ENCODE measurements at regions not wholly inside any gene's neighbourhood (a gene's known extent, or its start where the extent isn't known, plus 50 kb on each side); places are given as distances from the start of the nearest gene placed in this dataset.

GRCh38 chr2:192410319-192410718, 215.6 kb upstream of the TMEFF2 start:
- no peak overlapping the region for H3K4me3 ChIP-seq (replicated peaks in 1 of 3; ENCODE audit: low read depth in 2 of 3, low read length in 3 of 3)
- no peaks in the 10 kb centered on the region for H3K27me3 ChIP-seq (ENCODE audit: control insufficient read depth in 2 of 2, insufficient read depth in 2 of 2, low read length in 2 of 2)
- no peak overlapping the region for H3K27ac Mint-ChIP-seq
- H3K4me2 ChIP-seq (replicated peaks; ENCODE audit: extremely low read depth, low read length, poor library complexity, severe bottlenecking): no peak overlapping the region
- peaks cover 0 to 5% (median 0%) of the 10 kb centered on the region in 3 donors for H3K27me3 Mint-ChIP-seq (ENCODE audit: low read depth in 3 of 3)
- no peaks in the 10 kb centered on the region for H3K79me2 ChIP-seq (ENCODE audit: insufficient read depth, low read length)
- no peaks in the 10 kb centered on the region for H3K4me1 Mint-ChIP-seq
- DNase-seq: no peak
- intact Hi-C loops (cut with micrococcal nuclease): no loop called here
- no peaks in the 10 kb centered on the region for H3K36me3 Mint-ChIP-seq
- H2AFZ ChIP-seq (ENCODE audit: insufficient read depth, low read depth, low read length, poor library complexity, severe bottlenecking): no peak overlapping the region
- H4K20me1 ChIP-seq (ENCODE audit: insufficient read depth, low read length): no peaks in the 10 kb centered on the region
- no peak overlapping the region for H3K4me3 Mint-ChIP-seq
- peaks cover 2 to 13% (median 11%) of the 10 kb centered on the region in 7 donors for H3K9me3 Mint-ChIP-seq
- H3K36me3 ChIP-seq (replicated peaks in 1 of 2; ENCODE audit: control insufficient read depth in 1 of 2, insufficient read depth in 2 of 2, low read length in 2 of 2): no peaks in the 10 kb centered on the region
- no peak overlapping the region for H3K27ac ChIP-seq (ENCODE audit: low read depth in 1 of 2, low read length in 2 of 2)
- H3K9ac ChIP-seq (ENCODE audit: insufficient read depth, low read length, poor library complexity, severe bottlenecking): no peak overlapping the region
- TF ChIP-seq, protein P1, sequence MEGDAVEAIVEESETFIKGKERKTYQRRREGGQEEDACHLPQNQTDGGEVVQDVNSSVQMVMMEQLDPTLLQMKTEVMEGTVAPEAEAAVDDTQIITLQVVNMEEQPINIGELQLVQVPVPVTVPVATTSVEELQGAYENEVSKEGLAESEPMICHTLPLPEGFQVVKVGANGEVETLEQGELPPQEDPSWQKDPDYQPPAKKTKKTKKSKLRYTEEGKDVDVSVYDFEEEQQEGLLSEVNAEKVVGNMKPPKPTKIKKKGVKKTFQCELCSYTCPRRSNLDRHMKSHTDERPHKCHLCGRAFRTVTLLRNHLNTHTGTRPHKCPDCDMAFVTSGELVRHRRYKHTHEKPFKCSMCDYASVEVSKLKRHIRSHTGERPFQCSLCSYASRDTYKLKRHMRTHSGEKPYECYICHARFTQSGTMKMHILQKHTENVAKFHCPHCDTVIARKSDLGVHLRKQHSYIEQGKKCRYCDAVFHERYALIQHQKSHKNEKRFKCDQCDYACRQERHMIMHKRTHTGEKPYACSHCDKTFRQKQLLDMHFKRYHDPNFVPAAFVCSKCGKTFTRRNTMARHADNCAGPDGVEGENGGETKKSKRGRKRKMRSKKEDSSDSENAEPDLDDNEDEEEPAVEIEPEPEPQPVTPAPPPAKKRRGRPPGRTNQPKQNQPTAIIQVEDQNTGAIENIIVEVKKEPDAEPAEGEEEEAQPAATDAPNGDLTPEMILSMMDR (IDR thresholded peaks at IDR 0.05): no peak
- no peaks in the 10 kb centered on the region for H3K4me1 ChIP-seq (ENCODE audit: control insufficient read depth in 1 of 2, insufficient read depth in 2 of 2, low read length in 2 of 2)
- H3K9me3 ChIP-seq (replicated peaks in 1 of 2; ENCODE audit: control insufficient read depth in 1 of 2, insufficient read depth in 1 of 2, low read length in 2 of 2): peaks cover 15 to 16% of the 10 kb centered on the region in 2 donors

GRCh38 chr2:192407692-192408091, 213.0 kb upstream of the TMEFF2 start:
- no peaks in the 10 kb centered on the region for H3K27me3 ChIP-seq (ENCODE audit: control insufficient read depth in 2 of 2, insufficient read depth in 2 of 2, low read length in 2 of 2)
- Mint-ChIP-seq H3K27ac (no peak overlapping the region), H3K36me3 (no peaks in the 10 kb centered on the region)

More at GRCh38 chr2:192407692-192408091, 213.0 kb upstream of the TMEFF2 start:
- H3K4me2 ChIP-seq (replicated peaks; ENCODE audit: extremely low read depth, low read length, poor library complexity, severe bottlenecking): no peak overlapping the region
- H3K9me3 Mint-ChIP-seq: peaks cover 0 to 6% (median 2%) of the 10 kb centered on the region in 7 donors
- no peak overlapping the region for H3K9ac ChIP-seq (ENCODE audit: insufficient read depth, low read length, poor library complexity, severe bottlenecking)
- intact Hi-C loops (cut with micrococcal nuclease): no loop called here
- no peak for DNase-seq
- no peaks in the 10 kb centered on the region for H3K4me1 Mint-ChIP-seq
- H3K4me3 Mint-ChIP-seq: no peak overlapping the region
- no peak overlapping the region for H3K27ac ChIP-seq (ENCODE audit: low read depth in 1 of 2, low read length in 2 of 2)
- H3K4me3 ChIP-seq (replicated peaks in 1 of 3; ENCODE audit: low read depth in 2 of 3, low read length in 3 of 3): no peak overlapping the region
- no peaks in the 10 kb centered on the region for H4K20me1 ChIP-seq (ENCODE audit: insufficient read depth, low read length)
- TF ChIP-seq, protein P1 (IDR thresholded peaks at IDR 0.05): no peak
- no peaks in the 10 kb centered on the region for H3K79me2 ChIP-seq (ENCODE audit: insufficient read depth, low read length)
- no peak overlapping the region for H2AFZ ChIP-seq (ENCODE audit: insufficient read depth, low read depth, low read length, poor library complexity, severe bottlenecking)
- 100% methylated on average over 2 of the region's 5 CpGs for WGBS (ENCODE audit: insufficient coverage)
- no peaks in the 10 kb centered on the region for H3K4me1 ChIP-seq (ENCODE audit: control insufficient read depth in 1 of 2, insufficient read depth in 2 of 2, low read length in 2 of 2)
- H3K27me3 Mint-ChIP-seq (ENCODE audit: low read depth in 3 of 3): peaks cover 0 to 5% (median 0%) of the 10 kb centered on the region in 3 donors
- H3K9me3 ChIP-seq (replicated peaks in 1 of 2; ENCODE audit: control insufficient read depth in 1 of 2, insufficient read depth in 1 of 2, low read length in 2 of 2): no peaks in the 10 kb centered on the region
- H3K36me3 ChIP-seq (replicated peaks in 1 of 2; ENCODE audit: control insufficient read depth in 1 of 2, insufficient read depth in 2 of 2, low read length in 2 of 2): no peaks in the 10 kb centered on the region

All from CD14-positive monocyte (primary cell).